GDM1 (cell line): ENCODE measurements at regions not wholly inside any gene's neighbourhood (a gene's known extent, or its start where the extent isn't known, plus 50 kb on each side); places are given as distances from the start of the nearest gene placed in this dataset.
"Not testable (repeated sequence)": the region's sequence is repeated elsewhere in the genome, so short reads cannot be mapped to it uniquely, and the experiment has no call there.

Source experiments
- DNase-seq: peaks from one replicate; lab custom pipeline; 2025; lab: John Stamatoyannopoulos, UW

DNA sequence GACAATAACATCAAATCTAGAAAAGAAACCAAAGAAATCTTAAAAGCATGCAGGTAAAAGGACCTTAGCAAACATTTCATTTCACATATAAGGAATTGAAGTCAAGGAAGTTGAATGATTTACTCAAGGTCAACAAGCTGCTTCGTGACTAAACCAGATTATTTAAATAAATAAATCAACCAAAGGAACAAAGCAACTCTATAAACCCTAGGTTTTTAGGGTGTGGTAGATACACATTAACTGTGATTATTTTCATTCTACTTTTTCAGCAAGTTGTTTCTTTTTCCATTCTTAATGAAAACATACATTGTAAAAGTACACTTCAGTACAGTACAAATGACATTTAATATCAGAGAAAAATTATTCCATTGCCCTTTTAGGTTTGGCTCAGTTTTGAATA is 382.0 kb upstream of the STEAP1 start:
- DNase-seq = no peak

GRCh38 chr7:89773611-89774010 is 380.7 kb upstream of the STEAP1 start:
- no peak for DNase-seq

GRCh38 chr7:89775459-89775858 is 378.8 kb upstream of the STEAP1 start:
- DNase-seq = no peak

GRCh38 chr7:89776980-89777379 is 377.3 kb upstream of the STEAP1 start:
- DNase-seq = no peak

- DNase-seq = no peak
Observed at GRCh38 chr7:89777499-89777898, 376.8 kb upstream of the STEAP1 start.

DNA sequence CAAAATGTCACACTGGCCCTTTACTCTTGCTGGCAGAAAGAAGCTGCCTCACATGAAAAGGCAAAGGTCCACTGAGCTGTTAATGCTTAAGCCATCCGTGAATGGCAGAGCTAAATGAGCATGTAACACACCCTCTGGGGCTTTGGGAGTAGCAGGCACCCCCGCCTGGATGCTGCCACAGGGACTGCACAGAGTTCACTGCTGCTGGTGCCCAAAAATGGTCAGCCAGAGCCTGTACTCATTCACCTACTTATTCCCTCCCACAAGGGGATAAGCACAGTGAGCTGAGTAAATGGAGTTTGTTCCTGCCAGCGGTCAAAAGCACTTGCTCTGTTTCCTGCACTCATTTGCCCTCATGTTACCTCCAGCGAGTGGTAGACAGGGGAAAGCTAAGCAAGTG is 374.0 kb upstream of the STEAP1 start:
- DNase-seq = no peak

- no peak for DNase-seq
Observed at GRCh38 chr7:89796481-89796880, 357.8 kb upstream of the STEAP1 start.

DNA sequence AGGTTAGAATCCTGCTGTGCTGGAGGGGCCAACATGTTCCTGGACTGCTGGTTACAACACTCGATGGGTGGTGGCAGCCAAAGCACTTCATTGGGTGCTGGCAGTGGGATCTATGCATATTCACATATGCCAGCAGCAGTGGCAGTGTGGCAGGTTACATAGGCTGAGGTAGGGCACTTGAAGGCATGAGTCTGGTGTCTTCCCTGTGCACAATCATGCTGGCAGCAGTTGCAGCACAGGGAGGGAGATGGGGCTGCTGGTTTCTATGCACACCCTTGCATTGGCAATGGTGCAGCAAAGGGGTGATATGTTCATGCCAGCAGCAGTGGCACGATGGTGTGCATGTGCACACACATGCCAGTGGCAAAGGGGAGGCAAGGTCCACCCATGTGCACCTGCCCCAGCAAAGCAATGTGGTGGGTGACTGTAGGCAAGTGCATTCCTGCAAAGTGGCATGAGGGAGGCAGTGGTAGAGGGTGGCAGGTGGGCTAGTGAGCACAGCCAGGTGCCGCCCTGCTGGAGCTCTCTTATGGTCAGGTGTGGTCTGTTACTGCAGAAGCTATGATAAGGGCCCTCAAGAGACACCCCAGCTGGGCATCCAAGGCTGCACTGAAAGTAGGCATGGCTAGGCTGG is 356.2 kb upstream of the STEAP1 start:
- DNase-seq = no peak

DNA sequence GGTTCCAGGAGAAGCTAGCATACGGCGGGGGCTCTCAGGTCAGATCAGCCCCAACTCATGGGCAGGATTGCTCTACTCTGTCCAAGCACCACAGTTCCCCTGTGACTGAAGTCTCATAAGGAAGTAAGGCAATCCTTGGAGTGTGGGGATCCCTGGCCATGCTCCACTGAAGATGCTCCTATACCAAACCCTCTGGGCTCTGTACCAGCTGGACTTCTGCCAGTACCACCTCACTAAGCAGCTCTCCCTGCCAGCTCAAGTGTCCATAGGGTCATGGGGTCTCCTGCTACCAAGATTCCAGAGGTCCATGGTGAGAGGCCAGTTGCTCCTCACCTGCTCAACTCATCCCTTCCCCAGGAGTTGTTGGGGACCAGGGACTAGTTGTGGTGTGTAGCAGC is 355.7 kb upstream of the STEAP1 start:
- no peak for DNase-seq

DNA sequence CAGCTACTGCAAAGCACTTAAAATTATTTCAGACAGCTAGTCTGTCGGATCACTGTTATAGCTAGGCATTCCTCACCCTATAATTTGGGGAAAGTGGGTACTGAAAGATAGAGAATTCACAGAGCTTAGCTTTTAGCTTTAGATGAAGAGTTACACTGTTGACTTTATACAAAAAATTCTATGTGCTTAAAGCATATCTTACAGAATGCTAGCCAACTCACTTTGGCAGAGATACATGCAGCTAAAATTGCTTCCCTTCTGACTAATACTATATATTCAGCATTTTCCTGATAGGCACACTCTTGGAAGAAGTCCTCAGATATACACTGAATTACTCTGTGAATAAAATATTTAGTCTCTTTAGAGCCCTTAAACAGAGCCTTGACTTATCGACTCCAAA is 353.5 kb upstream of the STEAP1 start:
- no peak for DNase-seq

DNA sequence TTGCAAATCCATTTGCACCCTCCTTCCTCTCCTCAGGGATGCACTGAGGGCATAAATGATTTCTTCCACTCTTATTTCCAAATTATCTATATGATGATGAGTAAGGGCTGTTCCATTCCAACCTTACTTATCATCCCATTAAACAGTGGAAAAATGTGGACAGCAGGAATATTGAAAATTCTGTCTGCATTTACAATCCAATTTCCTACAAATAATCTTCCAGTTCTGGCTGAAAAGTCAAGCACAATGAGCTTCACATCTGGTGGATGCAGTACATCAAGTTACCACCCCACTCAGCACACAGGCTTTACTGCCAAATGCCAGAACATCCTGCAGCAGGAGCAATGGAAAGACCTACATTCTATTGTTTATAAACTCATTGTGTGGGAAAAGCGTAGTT is 345.0 kb upstream of the STEAP1 start:
- DNase-seq = no peak

DNA sequence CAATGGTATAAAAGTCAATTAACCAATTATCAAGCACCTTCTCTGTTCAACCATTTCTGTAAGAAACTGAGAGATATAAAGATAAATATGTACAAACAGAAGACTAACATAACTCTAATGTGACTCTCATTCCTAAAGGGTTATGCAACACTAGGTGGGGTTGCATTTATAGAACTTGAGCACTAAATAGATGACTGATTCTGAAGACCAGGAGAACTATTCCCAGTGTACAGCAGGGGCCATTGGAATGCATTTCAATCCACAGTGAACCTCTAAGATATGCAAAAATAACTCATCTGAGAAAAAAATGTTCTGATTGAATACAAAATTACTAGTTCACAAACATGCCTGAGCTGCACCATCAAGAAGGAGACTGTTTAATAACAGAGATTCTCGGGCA is 341.2 kb upstream of the STEAP1 start:
- no peak for DNase-seq

DNA sequence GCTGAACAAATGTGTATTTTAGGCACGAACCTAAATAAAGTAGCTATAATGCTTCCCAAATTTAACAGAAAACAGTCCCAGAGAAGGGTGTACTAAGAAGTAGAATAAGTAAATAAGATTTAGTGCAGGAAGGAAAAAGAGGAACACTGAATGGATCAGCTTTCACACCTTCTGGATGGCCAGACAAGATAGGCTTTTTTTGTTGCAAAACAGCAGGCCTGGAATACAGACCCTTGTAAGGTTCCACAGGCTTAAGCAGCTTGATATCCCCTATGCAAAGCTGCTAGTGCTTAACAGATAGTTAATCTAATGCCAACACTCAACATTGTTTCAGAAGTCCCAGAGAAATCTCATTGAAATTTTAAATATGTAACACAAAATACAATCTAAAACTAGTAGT is 328.1 kb upstream of the STEAP1 start:
- DNase-seq = no peak

DNA sequence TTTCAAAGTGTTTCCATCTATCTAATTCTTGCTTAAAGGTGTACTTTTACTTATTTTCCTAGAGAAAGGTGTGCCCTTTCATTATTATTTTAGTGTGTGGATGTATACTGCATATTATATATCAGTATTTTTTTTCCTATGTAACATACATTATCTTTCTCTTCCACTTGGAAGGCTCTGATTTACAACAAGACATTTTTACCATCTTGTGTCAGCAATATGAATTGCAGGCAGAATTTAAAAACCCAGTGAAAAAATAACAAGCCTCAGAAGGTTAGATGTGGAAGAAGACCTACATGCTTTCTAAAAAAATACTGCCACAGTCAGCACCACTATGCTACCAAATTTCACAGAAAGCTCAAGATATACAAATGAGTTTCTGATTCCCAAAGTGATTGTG is 327.7 kb upstream of the STEAP1 start:
- DNase-seq = no peak

DNA sequence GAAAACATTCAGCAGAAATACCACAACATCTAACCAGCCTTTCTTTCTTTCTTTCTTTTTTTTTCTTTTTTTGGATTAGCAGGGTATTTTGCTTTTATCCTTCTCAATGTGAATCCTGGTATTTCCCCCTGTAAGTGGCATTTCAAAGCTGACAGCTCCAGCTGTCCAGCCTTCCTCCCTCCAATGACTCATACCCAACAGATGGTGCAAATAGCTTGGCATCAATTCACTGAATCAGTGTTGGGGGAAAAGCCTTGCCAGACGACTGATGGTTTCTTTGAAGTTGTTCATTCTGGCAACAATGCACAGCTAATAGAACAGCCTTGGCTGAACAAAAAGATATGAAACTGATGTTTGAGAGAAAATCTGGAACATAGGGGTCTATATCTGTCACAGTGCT is 316.8 kb upstream of the STEAP1 start:
- no peak for DNase-seq

- DNase-seq = no peak
Observed at GRCh38 chr7:89839329-89839728, 314.9 kb upstream of the STEAP1 start.

GRCh38 chr7:89845952-89846351 is 308.3 kb upstream of the STEAP1 start:
- DNase-seq = no peak

DNA sequence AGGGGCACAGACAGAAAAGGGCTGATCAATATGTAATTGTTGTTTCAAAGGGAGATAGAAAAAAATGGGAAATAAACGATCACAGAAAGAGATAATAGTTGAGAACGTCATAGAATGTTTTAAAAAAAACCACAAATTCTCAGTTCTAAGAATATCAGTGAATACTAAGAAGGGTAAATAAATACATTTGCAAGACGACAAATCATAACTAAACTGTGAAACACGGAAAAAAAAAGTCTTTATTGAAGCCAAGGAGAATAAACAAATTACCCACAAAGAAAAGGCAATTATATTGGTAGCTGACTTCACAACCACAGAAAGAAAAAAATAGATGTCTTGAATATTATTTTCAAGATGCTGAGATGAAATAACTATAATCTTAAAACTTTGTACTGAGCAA is 305.2 kb upstream of the STEAP1 start:
- DNase-seq = no peak

GRCh38 chr7:89857053-89857452 is 297.2 kb upstream of the STEAP1 start:
- not testable (repeated sequence) for DNase-seq

DNA sequence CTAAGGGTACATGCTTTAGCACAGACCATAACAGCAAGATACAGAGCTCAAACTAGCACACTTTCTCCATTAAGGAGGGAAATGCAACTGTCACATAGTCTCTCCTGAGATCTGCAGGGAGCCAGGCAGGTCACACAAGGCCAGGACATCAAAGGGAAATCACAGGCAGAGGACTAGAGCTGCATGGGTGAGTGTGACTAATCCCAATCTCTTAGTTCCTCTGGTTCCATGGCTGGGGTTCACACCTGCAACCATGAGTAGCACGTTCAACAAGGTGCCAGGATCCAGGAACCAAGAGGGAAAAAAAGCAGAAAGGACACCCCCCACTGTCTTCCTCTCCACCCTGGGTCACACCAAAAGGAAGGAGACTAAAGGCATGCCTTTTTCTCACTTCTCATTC is 296.5 kb upstream of the STEAP1 start:
- no peak for DNase-seq

DNA sequence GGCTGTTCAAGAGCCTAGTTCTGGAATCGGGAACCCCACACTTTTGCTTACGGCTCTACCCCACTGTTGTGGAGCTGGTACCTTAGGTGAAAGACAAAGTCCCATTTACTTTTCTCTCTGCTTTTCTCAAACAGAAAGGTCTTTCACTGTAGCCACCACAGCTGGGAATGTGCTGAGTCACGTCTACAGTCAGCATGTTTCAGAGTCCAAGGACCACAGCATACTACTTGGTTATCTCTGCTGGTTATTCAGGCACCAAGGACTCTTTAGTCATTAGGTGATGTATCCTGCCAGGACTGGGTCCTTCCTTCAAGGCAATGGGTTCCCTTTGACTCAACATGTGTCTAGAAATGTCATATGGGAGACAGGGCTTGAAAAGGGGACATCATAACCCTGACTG is 266.8 kb upstream of the STEAP1 start:
- DNase-seq = no peak

GRCh38 chr7:89908736-89909135 is 245.5 kb upstream of the STEAP1 start:
- no peak for DNase-seq

DNA sequence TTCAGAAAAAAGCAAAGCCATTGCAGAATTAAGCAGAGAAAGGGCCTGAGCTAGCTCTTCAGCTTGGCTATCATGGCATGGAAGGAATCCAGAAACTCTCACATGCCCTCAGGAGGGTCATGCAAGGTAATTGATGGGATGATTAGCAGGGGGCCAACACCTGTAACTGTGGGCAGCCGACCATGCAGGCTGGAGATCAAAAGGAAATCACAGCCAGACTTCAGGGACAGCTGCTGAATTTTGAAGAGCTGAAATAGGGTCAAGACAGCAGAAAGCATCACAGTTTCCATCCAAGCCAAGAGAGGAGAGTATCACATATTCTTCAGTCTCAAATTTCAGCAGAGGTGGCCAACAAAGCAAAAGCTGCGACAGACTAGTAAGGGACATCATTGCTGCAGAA is 239.6 kb upstream of the STEAP1 start:
- no peak for DNase-seq

- DNase-seq = no peak
Observed at GRCh38 chr7:89926194-89926593, 228.1 kb upstream of the STEAP1 start.

DNA sequence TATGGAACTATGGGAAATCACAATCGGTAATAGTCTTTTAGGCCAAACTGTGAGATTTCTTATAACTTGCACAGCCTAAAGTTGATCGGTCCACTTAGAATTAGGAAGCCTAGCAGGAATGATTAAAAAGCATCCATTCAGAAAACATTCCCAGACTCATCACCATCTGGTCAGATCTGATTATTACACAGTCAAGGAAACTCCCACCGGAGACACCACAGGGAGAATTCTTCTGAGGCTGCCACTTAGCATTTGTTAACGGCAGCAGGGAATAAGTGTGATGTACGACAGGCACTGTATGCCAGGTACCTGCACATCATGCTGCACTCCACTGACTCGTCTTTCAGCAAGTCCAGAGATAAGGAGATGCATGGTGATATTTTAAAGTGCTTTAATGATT is 227.6 kb upstream of the STEAP1 start:
- DNase-seq = no peak
